Prostate gland (tissue), 2 donors: ENCODE measurements at regions not wholly inside any gene's neighbourhood (a gene's known extent, or its start where the extent isn't known, plus 50 kb on each side); places are given as distances from the start of the nearest gene placed in this dataset.

ENCODE experiments used
- DNase-seq: peaks from one replicate; pipeline ENCODE4 v3.0.0-alpha.2; 2019; ENCODE audit warnings: low spot score
- H3K27ac ChIP-seq, 2 donors: fragments of 200-600 bp; sonication (generic); 2 replicates each; pipeline ENCODE4 v1.5.1; 2017 to 2019
- H3K27me3 ChIP-seq: fragments of 200-600 bp; sonication (generic); replicated peaks from 2 replicates; pipeline ENCODE4 v1.5.1; 2019; ENCODE audit not compliant: insufficient read depth
- H3K36me3 ChIP-seq, 2 donors: fragments of 200-600 bp; sonication (generic); 1 replicate in 1 of 2; 2 replicates in 1 of 2; pipeline versions ENCODE4 v1.5.1 to v1.8.1; 2017 to 2019
- H3K4me1 ChIP-seq: fragments of 200-600 bp; sonication (generic); replicated peaks from 2 replicates; pipeline ENCODE4 v1.5.1; 2019
- H3K4me3 ChIP-seq, 2 donors: fragments of 200-600 bp; sonication (generic); 2 replicates each; pipeline ENCODE4 v1.5.1; 2017 to 2019
- H3K9me3 ChIP-seq: fragments of 200-600 bp; sonication (generic); 2 replicates; pipeline ENCODE4 v1.5.1; 2017
- CTCF ChIP-seq, 4 experiments: fragments of 200-600 bp in 2 of 4; fragments of 450-650 bp in 2 of 4; sonication (generic) in 2 of 4; IDR thresholded peaks; 1 replicate in 3 of 4; 2 replicates in 1 of 4; pipeline ENCODE4 v1.5.1; 2016 to 2019; ENCODE audit warnings: antibody characterized with exemption in 4 of 4, mild to moderate bottlenecking in 2 of 4, moderate library complexity in 2 of 4
- POLR2A ChIP-seq: fragments of 450-650 bp; IDR thresholded peaks from one replicate; pipeline ENCODE4 v1.6.1; 2016; ENCODE audit warnings: antibody characterized with exemption, mild to moderate bottlenecking
- POLR2AphosphoS5 ChIP-seq: sonication (generic); formaldehyde crosslinking; IDR thresholded peaks from one replicate; pipeline ENCODE4 v1.6.1; 2017; ENCODE audit warnings: antibody characterized with exemption
- WGBS: methylation state at CpG from one replicate; pipeline ENCODE4 v1.1.5; 2018; 5-methylcytosine and 5-hydroxymethylcytosine counted together
- intact Hi-C: fragments of 100-400 bp; cut with DNase I; formaldehyde crosslinking; loops from one replicate; pipeline ENCODE4 v1.14.2; 2022

GRCh38 chr16:9545522-9546437 is 454.3 kb downstream of the HAPSTR1 start:
- Histone ChIP-seq H3K9me3 (no peaks in the 10 kb centered on the region), H3K27ac (no peak overlapping the region), H3K27me3 (no peaks in the 10 kb centered on the region), H3K36me3 (no peaks in the 10 kb centered on the region), H3K4me3 (no peak overlapping the region), H3K4me1 (no peaks in the 10 kb centered on the region)
- no peak for TF ChIP-seq POLR2AphosphoS5
- TF ChIP-seq POLR2A: no peak
- no peak for TF ChIP-seq CTCF (IDR thresholded peaks at IDR 0.05)
- no peak for DNase-seq
- intact Hi-C loops: no loop called here
- whole genome bisulfite sequencing: 90% methylated on average over 7 of the region's 7 CpGs

DNA sequence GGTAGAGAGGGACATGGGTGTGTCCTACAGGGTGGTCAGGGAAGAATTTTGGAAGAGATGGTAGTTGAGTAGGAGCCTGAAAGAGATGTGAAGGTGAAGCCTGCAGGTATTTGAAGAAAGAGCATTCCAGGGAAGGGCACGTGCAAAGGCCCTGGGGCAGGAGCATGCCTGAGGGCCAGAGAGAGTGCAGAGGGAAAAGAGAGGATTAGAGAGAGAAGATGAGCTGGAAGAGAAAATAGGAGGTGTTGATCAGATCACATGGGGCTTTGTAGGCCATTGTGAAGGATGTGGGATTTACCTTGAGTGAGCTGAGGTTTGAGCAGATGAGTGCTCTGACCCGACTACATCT is 455.0 kb downstream of the HAPSTR1 start:
- no peak overlapping the region for H3K27ac ChIP-seq
- no peaks in the 10 kb centered on the region for H3K9me3 ChIP-seq
- H3K4me1 ChIP-seq: no peaks in the 10 kb centered on the region
- H3K4me3 ChIP-seq: no peak overlapping the region
- TF ChIP-seq POLR2A: no peak
- no peak for TF ChIP-seq POLR2AphosphoS5
- no peak for TF ChIP-seq CTCF (IDR thresholded peaks at IDR 0.05)
- DNase-seq: no peak
- no peaks in the 10 kb centered on the region for H3K36me3 ChIP-seq
- WGBS: 86% methylated on average over 2 of the region's 2 CpGs
- H3K27me3 ChIP-seq: no peaks in the 10 kb centered on the region
- intact Hi-C loops: no loop called here

DNA sequence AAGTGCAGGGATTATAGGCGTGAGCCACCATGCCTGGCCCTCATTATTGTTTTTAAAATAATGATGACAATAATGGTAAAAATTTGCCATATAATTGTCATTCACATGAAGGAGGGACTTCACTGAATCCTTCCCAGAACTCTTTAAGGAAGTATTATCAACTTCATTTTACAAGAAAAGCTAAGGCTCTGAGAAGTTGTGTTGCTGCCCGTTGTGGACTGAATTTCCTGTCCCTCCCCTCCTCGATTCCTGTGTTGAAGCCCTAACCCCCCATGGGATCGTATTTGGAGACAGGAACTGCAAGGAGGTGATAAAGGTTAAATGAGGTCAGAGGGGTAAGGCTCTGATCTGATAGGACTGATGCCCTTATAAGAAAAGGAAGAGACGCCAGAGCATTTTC is 458.0 kb downstream of the HAPSTR1 start:
- no peaks in the 10 kb centered on the region for H3K27me3 ChIP-seq
- intact Hi-C loops: no loop called here
- H3K4me3 ChIP-seq: no peak overlapping the region
- H3K4me1 ChIP-seq: no peaks in the 10 kb centered on the region
- H3K27ac ChIP-seq: no peak overlapping the region
- WGBS: 88% methylated on average over 5 of the region's 5 CpGs
- TF ChIP-seq POLR2AphosphoS5: no peak
- H3K9me3 ChIP-seq: no peaks in the 10 kb centered on the region
- no peak for DNase-seq
- no peaks in the 10 kb centered on the region for H3K36me3 ChIP-seq

DNA sequence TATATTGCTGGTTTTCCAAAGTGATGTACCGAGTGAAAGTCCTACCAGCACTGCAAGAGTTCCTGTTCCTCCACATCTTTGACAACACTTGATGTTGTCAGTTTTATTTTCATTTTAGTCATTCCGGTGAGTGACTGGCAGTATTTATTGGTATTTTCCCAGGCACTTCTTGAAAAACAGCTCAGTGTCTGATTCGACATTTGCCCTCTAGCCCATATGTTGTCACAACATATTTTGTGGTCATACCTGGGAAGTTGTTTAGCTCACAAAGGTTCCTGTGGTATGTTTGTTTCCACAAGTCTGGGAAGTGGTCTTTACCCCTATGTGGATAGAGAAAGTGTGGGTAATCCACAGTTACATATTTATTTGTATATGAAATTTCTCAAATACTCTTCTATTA is 463.6 kb downstream of the HAPSTR1 start:
- no peak for TF ChIP-seq POLR2AphosphoS5
- no peak for TF ChIP-seq CTCF (IDR thresholded peaks at IDR 0.05)
- no peak for TF ChIP-seq POLR2A
- Histone ChIP-seq H3K36me3 (no peaks in the 10 kb centered on the region), H3K27me3 (no peaks in the 10 kb centered on the region), H3K27ac (no peak overlapping the region), H3K4me1 (no peaks in the 10 kb centered on the region), H3K4me3 (no peak overlapping the region), H3K9me3 (no peaks in the 10 kb centered on the region)
- WGBS: 96% methylated on average over 3 of the region's 3 CpGs
- no peak for DNase-seq
- intact Hi-C loops: no loop called here

DNA sequence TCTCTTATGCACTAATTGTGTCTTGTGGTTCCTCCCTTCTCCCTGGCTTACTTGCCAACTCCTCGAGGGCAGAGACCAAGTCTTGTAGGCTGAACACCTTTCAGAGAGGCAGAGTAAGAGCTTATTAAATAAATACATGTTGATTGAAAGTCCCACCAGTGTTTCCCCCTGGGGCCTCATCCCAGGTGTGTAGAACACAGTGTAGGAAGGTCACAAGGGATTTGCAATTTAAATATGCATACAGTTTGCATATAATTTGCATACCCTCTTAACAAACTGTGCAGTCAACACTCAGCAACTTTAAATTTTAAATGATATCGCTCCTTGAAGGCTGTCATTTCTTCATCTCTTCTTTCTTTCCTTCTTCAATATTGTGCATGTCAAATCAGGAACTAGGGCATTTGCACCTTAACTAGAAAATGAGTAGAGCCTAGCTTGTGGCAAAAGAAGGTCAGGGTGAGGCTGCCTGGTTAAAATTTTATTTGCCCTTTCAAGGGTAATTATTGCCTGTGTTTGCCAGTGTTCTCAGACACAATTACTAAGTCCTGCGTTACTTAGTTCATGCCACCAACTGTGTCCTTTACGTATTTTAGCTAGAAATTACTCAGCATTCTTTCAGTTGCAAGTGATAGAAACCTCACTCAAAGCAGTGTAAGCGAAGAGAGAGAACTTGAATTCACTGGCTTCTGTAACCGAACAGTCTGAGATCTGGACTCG is 465.7 kb downstream of the HAPSTR1 start:
- no peaks in the 10 kb centered on the region for H3K36me3 ChIP-seq
- no peaks in the 10 kb centered on the region for H3K4me1 ChIP-seq
- no peak overlapping the region for H3K4me3 ChIP-seq
- no peaks in the 10 kb centered on the region for H3K9me3 ChIP-seq
- intact Hi-C loops: no loop called here
- no peak overlapping the region for H3K27ac ChIP-seq
- no peak for TF ChIP-seq CTCF (IDR thresholded peaks at IDR 0.05)
- no peak for TF ChIP-seq POLR2AphosphoS5
- TF ChIP-seq POLR2A: no peak
- H3K27me3 ChIP-seq: no peaks in the 10 kb centered on the region
- DNase-seq: no peak
- WGBS: 78% methylated on average over 7 of the region's 7 CpGs
